ENCODE measurements at regions not wholly inside any gene's neighbourhood (a gene's known extent, or its start where the extent isn't known, plus 50 kb on each side); places are given as distances from the start of the nearest gene placed in this dataset.

GRCh38 chr5:175216991-175217390, 227.0 kb downstream of the DRD1 start:
- DNase-seq (ENCODE audit: low spot score) = no peak

GRCh38 chr5:175215906-175216305, 228.1 kb downstream of the DRD1 start:
- no peaks in the 10 kb centered on the region for H3K9me2 ChIP-seq (ENCODE audit: insufficient read depth, low read length)
- POLR2A ChIA-PET = no interaction called here
- TF ChIP-seq CTCF (conservative IDR thresholded peaks at IDR 0.05; ENCODE audit: low read length) (no peak), EZH2phosphoT487 (IDR thresholded peaks at IDR 0.05; ENCODE audit: borderline replicate concordance, low read depth, low read length) (no peak)
- CTCF ChIA-PET (ENCODE audit: unreplicated experiment) = no interaction called here
- no peaks in the 10 kb centered on the region for H3K4me1 ChIP-seq (ENCODE audit: insufficient read depth, low read length, poor library complexity, severe bottlenecking)
- no peaks in the 10 kb centered on the region for H4K20me1 ChIP-seq (ENCODE audit: insufficient read depth, low read length)
- no peak overlapping the region for H3K4me3 ChIP-seq (ENCODE audit: low read depth, low read length, poor library complexity, severe bottlenecking)
- BruUV-seq (replicated peaks) = no TSS peak
- intact Hi-C loops (cut with micrococcal nuclease; ENCODE audit: unreplicated experiment) = no loop called here
- no peak overlapping the region for H2AFZ ChIP-seq (ENCODE audit: low read length)
- no peaks in the 10 kb centered on the region for H3K36me3 ChIP-seq (ENCODE audit: insufficient read depth, low read length)
- DNase-seq (ENCODE audit: low spot score) = no peak
- H3K9me3 ChIP-seq (ENCODE audit: low read length) = no peaks in the 10 kb centered on the region
- H3K79me2 ChIP-seq (ENCODE audit: insufficient read depth, low read depth, low read length) = no peaks in the 10 kb centered on the region
- no peak overlapping the region for H3K27ac ChIP-seq (ENCODE audit: low read depth, low read length, poor library complexity, severe bottlenecking)
- no peak overlapping the region for H3K4me2 ChIP-seq (ENCODE audit: low read length)

More at GRCh38 chr5:175216991-175217390, 227.0 kb downstream of the DRD1 start:
- Histone ChIP-seq H3K4me1 (ENCODE audit: insufficient read depth, low read length, poor library complexity, severe bottlenecking) (no peaks in the 10 kb centered on the region), H3K27ac (ENCODE audit: low read depth, low read length, poor library complexity, severe bottlenecking) (no peak overlapping the region), H4K20me1 (ENCODE audit: insufficient read depth, low read length) (no peaks in the 10 kb centered on the region), H3K9me2 (ENCODE audit: insufficient read depth, low read length) (no peaks in the 10 kb centered on the region), H2AFZ (ENCODE audit: low read length) (no peak overlapping the region), H3K36me3 (ENCODE audit: insufficient read depth, low read length) (no peaks in the 10 kb centered on the region), H3K4me2 (ENCODE audit: low read length) (no peak overlapping the region), H3K9me3 (ENCODE audit: low read length) (no peaks in the 10 kb centered on the region), H3K79me2 (ENCODE audit: insufficient read depth, low read depth, low read length) (no peaks in the 10 kb centered on the region), H3K4me3 (ENCODE audit: low read depth, low read length, poor library complexity, severe bottlenecking) (no peak overlapping the region)
- intact Hi-C loops (cut with micrococcal nuclease; ENCODE audit: unreplicated experiment) = no loop called here
- POLR2A ChIA-PET = no interaction called here
- BruUV-seq (replicated peaks) = no TSS peak
- TF ChIP-seq CTCF (conservative IDR thresholded peaks at IDR 0.05; ENCODE audit: low read length) = no peak
- no peak for TF ChIP-seq EZH2phosphoT487 (IDR thresholded peaks at IDR 0.05; ENCODE audit: borderline replicate concordance, low read depth, low read length)
- CTCF ChIA-PET (ENCODE audit: unreplicated experiment) = no interaction called here

GRCh38 chr5:175214152-175214551, 229.8 kb downstream of the DRD1 start:
- Histone ChIP-seq H3K9me3 (ENCODE audit: low read length) (no peaks in the 10 kb centered on the region), H3K79me2 (ENCODE audit: insufficient read depth, low read depth, low read length) (no peaks in the 10 kb centered on the region), H3K4me2 (ENCODE audit: low read length) (no peak overlapping the region), H3K36me3 (ENCODE audit: insufficient read depth, low read length) (no peaks in the 10 kb centered on the region), H3K9me2 (ENCODE audit: insufficient read depth, low read length) (no peaks in the 10 kb centered on the region), H4K20me1 (ENCODE audit: insufficient read depth, low read length) (no peaks in the 10 kb centered on the region), H2AFZ (ENCODE audit: low read length) (no peak overlapping the region), H3K27ac (ENCODE audit: low read depth, low read length, poor library complexity, severe bottlenecking) (no peak overlapping the region), H3K4me3 (ENCODE audit: low read depth, low read length, poor library complexity, severe bottlenecking) (no peak overlapping the region), H3K4me1 (ENCODE audit: insufficient read depth, low read length, poor library complexity, severe bottlenecking) (no peaks in the 10 kb centered on the region)
- ChIA-PET POLR2A (no interaction called here), CTCF (ENCODE audit: unreplicated experiment) (no interaction called here)
- intact Hi-C loops (cut with micrococcal nuclease; ENCODE audit: unreplicated experiment) = no loop called here
- TF ChIP-seq CTCF (conservative IDR thresholded peaks at IDR 0.05; ENCODE audit: low read length) (no peak), EZH2phosphoT487 (IDR thresholded peaks at IDR 0.05; ENCODE audit: borderline replicate concordance, low read depth, low read length) (no peak)
- no peak for DNase-seq (ENCODE audit: low spot score)
- BruUV-seq (replicated peaks) = no TSS peak
